CD4-positive, alpha-beta T cell (primary cell): ENCODE measurements at regions not wholly inside any gene's neighbourhood (a gene's known extent, or its start where the extent isn't known, plus 50 kb on each side); places are given as distances from the start of the nearest gene placed in this dataset.

ENCODE experiments used
- ATAC-seq: fragments of 200-7000 bp; cut with Tn5 transposase; one replicate; pipeline ENCODE4 v1.10.0; 2022; ENCODE audit warnings: mild to moderate bottlenecking; ENCODE audit not compliant: poor library complexity
- CTCF ChIA-PET: fragments of 350-600 bp; sonication (Branson Sonifier 250); formaldehyde crosslinking; loops from one replicate; lab custom pipeline; 2021; ENCODE audit warnings: antibody characterized with exemption, inconsistent platforms; lab: Charles Lee
- POLR2A ChIA-PET: fragments of 350-600 bp; sonication (Branson Sonifier 250); formaldehyde crosslinking; loops from one replicate; lab custom pipeline; 2021; ENCODE audit warnings: antibody characterized with exemption, inconsistent platforms; lab: Charles Lee
- DNase-seq, 14 experiments: peaks; one replicate each; pipeline ENCODE4 v3.0.0-alpha.2; 2013 to 2020; ENCODE audit warnings: mixed read lengths in 2 of 14
- H3K27ac ChIP-seq, 2 donors: one replicate each; pipeline versions ENCODE4 v1.5.1 to v1.7.0; 2013; ENCODE audit warnings: low read length in 2 of 2, low read depth in 1 of 2, mild to moderate bottlenecking in 1 of 2
- H3K27me3 ChIP-seq, 2 experiments: 1 replicate in 1 of 2; 2 replicates in 1 of 2; pipeline versions ENCODE4 v1.6.1 to v1.7.0; 2013; ENCODE audit warnings: low read length in 2 of 2, control low read depth in 1 of 2, mild to moderate bottlenecking in 1 of 2, moderate library complexity in 1 of 2; ENCODE audit not compliant: insufficient read depth in 2 of 2, control insufficient read depth in 1 of 2
- H3K36me3 ChIP-seq: one replicate; pipeline ENCODE4 v1.6.1; 2013; ENCODE audit warnings: low read length, control low read depth; ENCODE audit not compliant: insufficient read depth
- H3K4me1 ChIP-seq: one replicate; pipeline ENCODE4 v1.6.1; 2013; ENCODE audit warnings: low read length, control low read depth; ENCODE audit not compliant: insufficient read depth
- H3K4me3 ChIP-seq: one replicate; pipeline ENCODE4 v1.5.1; 2013; ENCODE audit warnings: mild to moderate bottlenecking, low read length, moderate library complexity
- H3K9me3 ChIP-seq, 2 experiments: 1 replicate in 1 of 2; 2 replicates in 1 of 2; pipeline versions ENCODE4 v1.6.1 to v1.7.0; 2013; ENCODE audit warnings: low read length in 2 of 2, mild to moderate bottlenecking in 2 of 2, control low read depth in 1 of 2, moderate library complexity in 1 of 2; ENCODE audit not compliant: control insufficient read depth in 1 of 2, insufficient read depth in 1 of 2
- H3K27ac Mint-ChIP-seq: one replicate; pipeline ENCODE4 v1.8.0; 2020; ENCODE audit warnings: mixed read lengths
- H3K27me3 Mint-ChIP-seq: one replicate; pipeline ENCODE4 v1.8.0; 2021; ENCODE audit warnings: mixed read lengths
- H3K36me3 Mint-ChIP-seq: one replicate; pipeline ENCODE4 v1.8.0; 2021; ENCODE audit warnings: low read depth, mixed read lengths
- H3K4me1 Mint-ChIP-seq: one replicate; pipeline ENCODE4 v1.8.0; 2021; ENCODE audit warnings: low read depth, mixed read lengths
- H3K4me3 Mint-ChIP-seq: one replicate; pipeline ENCODE4 v1.8.0; 2020; ENCODE audit warnings: mild to moderate bottlenecking, mixed read lengths
- H3K9me3 Mint-ChIP-seq: one replicate; pipeline ENCODE4 v1.8.0; 2020; ENCODE audit warnings: mixed read lengths
- intact Hi-C, 2 experiments: fragments of 100-400 bp; cut with DNase I in 1 of 2; cut with micrococcal nuclease in 1 of 2; formaldehyde crosslinking; loops; one replicate each; pipeline versions ENCODE4 v1.15.1 to v1.9.0; 2023 to 2025; cut with DNase I, micrococcal nuclease
- TF ChIP-seq, protein P1 (sequence below): fragments of 200-600 bp; IDR thresholded peaks from one replicate; pipeline ENCODE4 v1.8.0; 2022; ENCODE audit warnings: antibody characterized with exemption, mild to moderate bottlenecking

DNA sequence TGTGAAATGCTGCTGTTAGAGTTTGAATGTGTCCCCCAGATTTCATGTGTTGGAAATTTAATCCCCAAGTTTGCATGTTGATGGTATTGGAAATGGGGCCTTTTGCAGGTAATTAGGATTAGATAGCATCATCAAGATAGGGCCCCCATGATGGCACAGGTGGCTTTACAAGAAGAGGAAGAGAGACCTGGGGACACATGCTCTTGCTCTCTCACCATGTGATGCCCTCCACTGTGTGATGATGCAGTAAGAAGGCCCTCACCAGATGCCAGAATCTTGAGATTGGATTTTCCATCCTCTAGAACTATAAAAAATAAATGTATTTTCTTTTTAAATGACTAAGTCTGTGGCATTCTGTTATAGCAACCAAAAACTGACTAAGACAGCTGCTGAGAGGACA lies 57.0 kb upstream of the NEK7 start:
- H3K27me3 ChIP-seq = no peaks in the 10 kb centered on the region
- H3K4me3 ChIP-seq = no peak overlapping the region
- no peaks in the 10 kb centered on the region for H3K9me3 ChIP-seq
- peaks cover 3% of the 10 kb centered on the region for H3K4me1 ChIP-seq
- ATAC-seq (no peak), DNase-seq (no peak)
- no peaks in the 10 kb centered on the region for H3K36me3 ChIP-seq
- ChIA-PET CTCF (no interaction called here), POLR2A (interaction anchor here (0.7 kb wide), 1 partner anchor 641 kb away, joined by 4 read pairs; no protein-coding TSS in a partner anchor)
- H3K9me3 Mint-ChIP-seq = no peaks in the 10 kb centered on the region
- intact Hi-C loops = no loop called here
- H3K27me3 Mint-ChIP-seq = peaks cover 5% of the 10 kb centered on the region
- H3K4me1 Mint-ChIP-seq = peaks cover 21% of the 10 kb centered on the region
- no peak overlapping the region for H3K27ac Mint-ChIP-seq
- H3K27ac ChIP-seq = no peak overlapping the region
- H3K4me3 Mint-ChIP-seq = no peak overlapping the region
- TF ChIP-seq, protein P1, sequence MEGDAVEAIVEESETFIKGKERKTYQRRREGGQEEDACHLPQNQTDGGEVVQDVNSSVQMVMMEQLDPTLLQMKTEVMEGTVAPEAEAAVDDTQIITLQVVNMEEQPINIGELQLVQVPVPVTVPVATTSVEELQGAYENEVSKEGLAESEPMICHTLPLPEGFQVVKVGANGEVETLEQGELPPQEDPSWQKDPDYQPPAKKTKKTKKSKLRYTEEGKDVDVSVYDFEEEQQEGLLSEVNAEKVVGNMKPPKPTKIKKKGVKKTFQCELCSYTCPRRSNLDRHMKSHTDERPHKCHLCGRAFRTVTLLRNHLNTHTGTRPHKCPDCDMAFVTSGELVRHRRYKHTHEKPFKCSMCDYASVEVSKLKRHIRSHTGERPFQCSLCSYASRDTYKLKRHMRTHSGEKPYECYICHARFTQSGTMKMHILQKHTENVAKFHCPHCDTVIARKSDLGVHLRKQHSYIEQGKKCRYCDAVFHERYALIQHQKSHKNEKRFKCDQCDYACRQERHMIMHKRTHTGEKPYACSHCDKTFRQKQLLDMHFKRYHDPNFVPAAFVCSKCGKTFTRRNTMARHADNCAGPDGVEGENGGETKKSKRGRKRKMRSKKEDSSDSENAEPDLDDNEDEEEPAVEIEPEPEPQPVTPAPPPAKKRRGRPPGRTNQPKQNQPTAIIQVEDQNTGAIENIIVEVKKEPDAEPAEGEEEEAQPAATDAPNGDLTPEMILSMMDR = no peak
- no peaks in the 10 kb centered on the region for H3K36me3 Mint-ChIP-seq

DNA sequence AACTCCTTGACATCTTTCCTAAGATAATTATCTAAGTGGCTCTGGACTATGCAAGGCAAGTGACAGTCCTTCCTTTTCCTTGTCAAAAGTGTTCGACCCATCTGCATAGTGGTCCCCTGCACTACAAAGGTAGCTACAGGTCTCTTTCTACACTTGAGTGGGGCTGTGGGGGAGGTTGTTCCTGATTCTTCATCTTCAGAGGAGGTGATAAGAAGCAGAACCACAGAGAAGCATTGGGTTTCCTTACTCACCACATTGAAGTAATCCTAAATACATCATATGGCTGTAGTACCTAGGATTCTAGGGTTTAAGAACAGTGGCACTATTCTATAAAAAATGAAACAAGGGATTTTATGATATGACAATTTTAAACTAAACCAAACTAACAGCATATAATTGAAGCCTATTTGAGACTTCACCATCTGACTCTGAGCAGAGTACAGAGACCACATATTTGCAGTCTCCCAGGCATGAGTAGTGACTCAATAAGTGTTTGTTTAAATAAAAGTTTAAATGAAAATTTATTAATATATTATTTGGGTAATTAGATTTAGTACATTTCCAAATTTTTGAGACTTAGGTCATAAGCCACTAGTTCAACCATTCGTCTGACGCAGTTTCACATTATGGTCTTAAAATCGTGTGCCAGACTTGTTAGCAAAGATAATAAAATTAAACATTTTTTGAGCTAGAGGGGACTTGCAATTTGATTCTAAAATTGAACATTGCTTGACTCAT lies 54.9 kb upstream of the NEK7 start:
- ChIA-PET POLR2A (interaction anchor here (1.1 to 1.9 kb wide), 5 partner anchors 10 to 56 kb away, joined by 3 to 5 read pairs (median 3); partner anchors contain the start of gene NEK7), CTCF (no interaction called here)
- H3K36me3 Mint-ChIP-seq = no peaks in the 10 kb centered on the region
- peak in 1 of 14 experiments; percentile 19 for DNase-seq
- Histone ChIP-seq H3K36me3 (no peaks in the 10 kb centered on the region), H3K27ac (no peak overlapping the region), H3K4me1 (peaks cover 3% of the 10 kb centered on the region), H3K27me3 (no peaks in the 10 kb centered on the region), H3K4me3 (no peak overlapping the region), H3K9me3 (no peaks in the 10 kb centered on the region)
- intact Hi-C loops = no loop called here
- H3K4me3 Mint-ChIP-seq = no peak overlapping the region
- no peaks in the 10 kb centered on the region for H3K9me3 Mint-ChIP-seq
- no peak overlapping the region for H3K27ac Mint-ChIP-seq
- H3K27me3 Mint-ChIP-seq = no peaks in the 10 kb centered on the region
- TF ChIP-seq, protein P1 = no peak
- peaks cover 21% of the 10 kb centered on the region for H3K4me1 Mint-ChIP-seq
- no peak for ATAC-seq

GRCh38 chr1:198102454-198102827 lies 54.4 kb upstream of the NEK7 start:
- POLR2A ChIA-PET = interaction anchor here (1.2 to 1.9 kb wide), 4 partner anchors 14 to 56 kb away, joined by 3 to 5 read pairs (median 4); partner anchors contain the start of gene NEK7

More at GRCh38 chr1:198102454-198102827, 54.4 kb upstream of the NEK7 start:
- Histone ChIP-seq H3K36me3 (no peaks in the 10 kb centered on the region), H3K9me3 (no peaks in the 10 kb centered on the region), H3K27ac (no peak overlapping the region), H3K4me3 (no peak overlapping the region), H3K27me3 (no peaks in the 10 kb centered on the region), H3K4me1 (peaks cover 3% of the 10 kb centered on the region)
- no peaks in the 10 kb centered on the region for H3K9me3 Mint-ChIP-seq
- intact Hi-C loops = no loop called here
- CTCF ChIA-PET = no interaction called here
- ATAC-seq (peak; percentile 56), DNase-seq (peak in 3 of 14 experiments; percentile 15 to 62 (median 23))
- TF ChIP-seq, protein P1 = no peak
- H3K36me3 Mint-ChIP-seq = no peaks in the 10 kb centered on the region
- H3K4me1 Mint-ChIP-seq = peaks cover 21% of the 10 kb centered on the region
- H3K27ac Mint-ChIP-seq = no peak overlapping the region
- no peaks in the 10 kb centered on the region for H3K27me3 Mint-ChIP-seq
- no peak overlapping the region for H3K4me3 Mint-ChIP-seq
